HG03460 (cell line): ENCODE measurements at regions not wholly inside any gene's neighbourhood (a gene's known extent, or its start where the extent isn't known, plus 50 kb on each side); places are given as distances from the start of the nearest gene placed in this dataset.
"Not testable (repeated sequence)": the region's sequence is repeated elsewhere in the genome, so short reads cannot be mapped to it uniquely, and the experiment has no call there.

Experiments
- ATAC-seq: cut with Tn5 transposase; IDR thresholded peaks from one replicate; pipeline ENCODE4 v1.9.1; 2021; ENCODE audit not compliant: unreplicated experiment

GRCh38 chr21:6060054-6060681, 4461.2 kb upstream of the TPTE start:
- not testable (repeated sequence) for ATAC-seq

DNA sequence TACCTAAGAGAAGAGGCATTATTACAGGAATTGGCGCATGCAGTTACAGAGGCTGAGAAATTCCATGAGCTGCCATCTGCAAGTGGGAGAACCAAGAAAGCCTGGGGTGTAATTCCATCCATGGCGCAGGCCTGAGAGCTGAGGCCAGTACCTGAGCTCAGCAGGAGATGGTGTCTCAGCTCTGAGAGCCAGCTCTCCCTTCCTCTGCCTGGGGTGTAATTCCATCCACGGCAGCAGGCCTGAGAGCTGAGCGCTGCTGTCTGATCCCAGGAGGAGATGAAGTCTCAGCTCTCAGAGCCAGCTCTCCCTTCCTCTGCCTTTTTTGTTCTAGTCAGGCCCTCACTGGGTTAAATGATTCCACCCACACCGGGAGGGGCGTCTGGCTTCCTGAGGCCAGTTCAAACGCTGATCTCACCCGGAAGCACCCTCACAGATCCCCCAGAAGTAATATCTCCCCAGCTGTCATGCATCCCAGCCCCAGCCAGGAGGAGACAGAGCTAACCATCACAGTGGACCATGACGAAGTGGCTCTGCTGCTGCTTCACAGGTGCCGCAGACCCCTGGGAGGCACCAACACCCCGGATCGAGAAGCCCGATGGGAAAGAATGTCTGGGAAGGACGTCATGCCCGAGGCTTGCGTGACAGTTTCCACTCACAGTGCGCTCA, 4454.9 kb upstream of the TPTE start:
- not testable (repeated sequence) for ATAC-seq

GRCh38 chr21:6068098-6068831, 4453.1 kb upstream of the TPTE start:
- ATAC-seq: not testable (repeated sequence)

GRCh38 chr21:6070213-6070612, 4451.2 kb upstream of the TPTE start:
- ATAC-seq: not testable (repeated sequence)

GRCh38 chr21:6072691-6073090, 4448.7 kb upstream of the TPTE start:
- not testable (repeated sequence) for ATAC-seq

GRCh38 chr21:6073993-6074705, 4447.2 kb upstream of the TPTE start:
- ATAC-seq: not testable (repeated sequence)

DNA sequence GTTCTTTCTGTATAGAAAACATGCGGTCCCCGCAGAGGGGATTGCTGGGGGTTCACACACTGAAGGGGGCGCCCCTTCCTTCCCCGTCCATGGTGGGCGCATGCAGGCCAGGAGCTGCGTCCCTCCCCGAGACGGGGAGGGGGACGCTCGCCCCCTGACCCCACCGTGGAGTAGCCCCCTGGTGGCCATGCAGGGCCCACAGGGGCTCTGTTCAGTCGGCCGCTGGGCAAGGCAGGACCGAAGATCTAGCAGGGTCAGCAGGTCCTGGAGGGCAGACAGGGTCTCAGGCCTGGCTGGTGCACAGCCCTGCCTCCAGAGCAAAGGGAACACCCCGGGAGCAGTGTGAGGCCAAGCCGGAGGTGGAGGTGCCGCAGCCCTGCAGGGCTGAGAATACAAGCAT, 4446.4 kb upstream of the TPTE start:
- not testable (repeated sequence) for ATAC-seq

DNA sequence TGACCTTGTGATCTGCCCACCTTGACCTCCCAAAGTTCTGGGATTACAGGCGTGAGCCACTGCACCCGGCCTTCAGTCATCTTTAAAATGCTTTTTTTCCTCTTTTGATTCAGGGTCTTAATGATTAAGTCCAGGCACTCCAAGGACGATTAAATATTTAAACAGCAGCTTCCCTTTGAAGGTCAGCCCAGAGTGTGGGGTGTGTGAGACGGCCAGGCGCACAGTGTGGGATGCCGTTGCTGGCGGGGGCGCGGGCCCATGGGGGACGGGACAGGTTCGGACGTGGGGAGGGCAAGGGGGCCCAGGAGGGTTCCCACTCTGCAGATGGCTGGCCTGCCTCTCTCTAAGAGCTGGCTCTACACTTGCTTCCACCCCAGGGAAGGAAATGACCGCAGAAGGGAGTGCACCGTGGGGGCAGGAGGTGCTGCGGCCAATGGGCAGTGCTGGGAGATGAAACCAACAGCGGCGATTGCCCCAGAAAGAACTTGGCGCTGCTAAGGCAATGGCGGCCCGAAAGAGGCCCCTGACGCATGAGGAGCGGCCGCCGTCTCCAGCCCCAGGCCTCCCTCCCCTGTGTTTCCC, 4445.7 kb upstream of the TPTE start:
- ATAC-seq: not testable (repeated sequence)

- ATAC-seq: not testable (repeated sequence)
These were observed 4444.0 kb upstream of the TPTE start for GRCh38 chr21:6077358-6077757.

DNA sequence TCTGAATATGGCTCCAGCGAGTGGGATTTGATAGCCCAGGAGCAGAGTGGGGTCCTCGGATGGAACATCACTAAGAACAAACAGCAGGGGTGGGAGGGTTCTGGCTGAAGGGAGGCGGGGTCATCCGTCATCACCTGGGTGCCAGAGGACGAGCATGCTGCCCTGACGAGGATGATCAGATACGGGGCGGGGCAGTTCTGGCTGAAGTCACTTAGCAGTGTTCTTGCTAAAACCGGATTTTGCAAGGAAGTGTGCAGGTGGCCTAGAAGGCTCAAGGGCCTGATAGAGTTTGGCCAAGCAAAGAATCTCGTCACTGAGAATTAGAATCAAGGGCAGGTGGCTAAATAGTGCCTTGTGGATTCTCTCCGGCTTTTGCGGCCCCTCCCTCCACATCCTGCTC, 4442.5 kb upstream of the TPTE start:
- ATAC-seq: not testable (repeated sequence)

- ATAC-seq: not testable (repeated sequence)
These were observed 4440.3 kb upstream of the TPTE start for GRCh38 chr21:6080941-6081655.

DNA sequence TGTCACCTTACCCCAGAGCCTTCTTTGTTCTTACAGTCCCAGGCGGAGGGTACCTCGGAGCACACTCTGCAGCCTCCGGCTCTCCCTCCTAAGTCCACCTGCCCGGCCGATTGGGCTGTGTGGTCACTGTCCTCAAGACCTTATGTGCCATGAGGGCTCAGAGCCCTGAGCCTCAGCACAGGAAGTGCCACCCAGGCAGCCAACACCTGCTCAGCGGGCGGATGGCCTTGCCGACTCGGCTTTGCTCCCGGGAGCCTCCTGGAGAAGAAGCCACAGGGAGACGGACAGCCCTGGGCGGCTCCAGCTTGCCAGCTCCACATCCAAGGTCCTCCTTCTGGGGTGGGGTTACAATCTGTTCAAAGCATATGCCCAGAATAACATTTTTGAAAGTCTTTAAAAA, 4439.2 kb upstream of the TPTE start:
- ATAC-seq: not testable (repeated sequence)

GRCh38 chr21:6083574-6084120, 4437.7 kb upstream of the TPTE start:
- not testable (repeated sequence) for ATAC-seq

GRCh38 chr21:6086038-6086437, 4435.3 kb upstream of the TPTE start:
- ATAC-seq: not testable (repeated sequence)

- ATAC-seq: not testable (repeated sequence)
These were observed 4433.7 kb upstream of the TPTE start for GRCh38 chr21:6087579-6088178.

GRCh38 chr21:6090286-6090908, 4431.0 kb upstream of the TPTE start:
- ATAC-seq: not testable (repeated sequence)

- not testable (repeated sequence) for ATAC-seq
These were observed 4429.9 kb upstream of the TPTE start for GRCh38 chr21:6091335-6092027.

DNA sequence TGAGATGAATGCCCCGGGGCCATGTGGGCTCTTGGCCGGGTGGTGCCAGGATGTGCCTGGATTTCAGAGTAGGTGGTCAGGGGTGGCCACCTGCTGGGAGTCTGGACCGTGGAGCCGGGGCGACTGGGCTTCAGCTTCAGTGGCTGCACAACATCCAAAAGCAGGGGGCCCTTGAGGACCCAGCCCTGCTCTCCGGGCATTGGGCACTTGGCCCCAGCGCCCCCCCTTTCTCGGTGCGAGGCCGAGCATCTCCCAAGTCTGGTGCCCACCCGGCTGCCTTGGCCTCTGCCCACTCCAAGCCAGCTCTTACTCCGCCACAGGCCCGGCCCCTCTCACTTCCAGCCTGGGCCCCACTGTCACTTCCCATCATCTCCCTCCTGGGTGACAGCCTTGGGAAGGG, 4429.0 kb upstream of the TPTE start:
- not testable (repeated sequence) for ATAC-seq
